LoVo (cell line): ENCODE measurements at regions not wholly inside any gene's neighbourhood (a gene's known extent, or its start where the extent isn't known, plus 50 kb on each side); places are given as distances from the start of the nearest gene placed in this dataset.

ENCODE experiments used
- DNase-seq: peaks from one replicate; pipeline ENCODE4 v3.0.0-alpha.2; 2016; ENCODE audit warnings: low spot score

DNA sequence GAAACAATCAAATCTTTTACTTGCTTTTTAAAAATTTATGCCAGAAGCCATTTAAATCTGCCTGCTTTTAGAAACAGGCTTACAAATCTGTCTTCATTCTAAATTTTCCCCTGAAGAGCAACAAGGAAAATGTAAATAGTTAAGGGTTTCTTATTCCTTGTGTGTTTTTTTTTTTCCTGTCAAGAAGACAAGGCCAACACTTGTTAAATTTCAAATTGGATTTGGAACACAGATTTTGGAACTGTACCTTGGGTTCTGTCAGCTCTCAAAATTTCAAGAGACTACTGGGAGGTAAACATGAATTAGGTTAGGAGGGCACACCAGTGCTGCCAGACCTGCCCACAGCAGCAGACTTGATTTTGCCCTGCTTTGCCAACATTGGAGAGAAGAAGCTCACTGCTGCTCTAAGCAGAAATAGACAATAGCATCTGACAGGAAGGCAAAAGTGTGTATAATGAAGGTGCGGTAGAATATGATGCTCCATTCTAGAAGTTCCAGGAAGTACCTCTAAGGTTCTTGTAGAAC, 121.7 kb downstream of the NHLRC3 start:
- no peak for DNase-seq

DNA sequence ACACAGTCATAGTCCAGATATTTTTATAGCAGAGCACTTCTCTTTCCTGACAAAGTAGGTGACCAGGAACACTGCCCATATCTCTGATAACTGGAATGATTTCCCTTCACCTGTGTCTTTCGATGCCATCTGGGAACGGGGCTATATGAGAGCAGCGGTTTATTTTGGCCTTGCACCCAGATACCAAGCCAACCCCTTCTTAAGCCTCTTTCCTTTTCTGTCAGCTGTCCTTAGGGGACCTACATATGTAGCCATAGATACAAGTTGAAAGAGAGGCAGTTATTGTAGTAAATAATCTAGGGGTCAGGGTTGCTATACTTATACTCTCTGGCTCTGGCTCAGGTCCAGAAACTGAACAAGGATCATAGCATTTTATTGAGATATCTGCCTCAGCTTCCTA, 128.8 kb downstream of the NHLRC3 start:
- DNase-seq: no peak

GRCh38 chr13:39170711-39171110, 132.5 kb downstream of the NHLRC3 start:
- no peak for DNase-seq

DNA sequence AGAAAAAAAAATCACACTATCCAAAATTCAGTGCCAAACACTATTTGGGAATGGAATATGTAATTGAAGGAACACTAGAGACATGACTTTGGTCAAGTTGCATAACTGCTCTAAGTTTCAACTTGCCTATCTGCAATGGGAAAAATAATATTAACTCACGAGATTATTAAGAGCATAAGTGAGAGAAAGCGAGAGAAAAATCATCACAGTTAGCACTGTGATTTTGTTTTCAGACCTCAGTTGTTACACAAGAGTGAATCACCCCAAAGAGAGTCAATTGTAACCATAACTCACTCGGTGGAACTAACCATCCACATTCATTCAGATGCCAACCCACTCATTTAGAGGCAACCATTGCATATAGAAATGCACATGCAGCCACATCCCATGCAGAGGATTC, 147.1 kb downstream of the NHLRC3 start:
- no peak for DNase-seq

DNA sequence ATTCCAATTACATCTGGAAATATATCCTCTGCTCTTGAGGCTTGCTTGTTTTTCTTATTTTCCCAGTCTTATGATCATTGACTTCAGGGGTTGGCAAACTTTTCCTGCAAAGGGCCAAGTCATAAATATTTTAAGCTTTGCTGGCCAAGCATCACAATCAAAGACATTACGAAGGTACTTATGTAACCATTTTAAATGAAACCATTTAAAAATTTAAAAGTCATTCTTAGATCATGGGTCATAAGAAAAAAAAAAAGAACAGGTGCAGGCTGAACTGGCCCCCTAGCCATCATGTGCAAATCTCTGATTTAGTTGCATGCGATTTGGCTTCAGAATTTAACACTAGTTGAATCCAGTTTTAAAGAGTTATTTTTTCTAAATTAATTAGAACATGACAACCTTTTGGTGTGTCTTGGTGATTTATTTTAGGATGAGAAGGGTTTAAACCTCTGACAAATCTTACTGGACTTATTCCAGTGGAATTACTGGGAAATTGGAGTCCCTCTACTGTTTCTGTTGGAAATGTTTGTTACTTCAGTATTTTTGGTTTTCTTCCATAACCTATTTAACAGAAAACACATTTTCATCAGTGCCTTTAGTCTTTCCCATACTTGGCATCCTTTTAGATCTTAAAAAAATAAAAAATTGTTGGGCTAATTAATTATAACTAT, 148.1 kb downstream of the NHLRC3 start:
- no peak for DNase-seq

- no peak for DNase-seq
Measured at GRCh38 chr13:39189778-39190177, 151.5 kb downstream of the NHLRC3 start.

- no peak for DNase-seq
Measured at GRCh38 chr13:39196965-39197646, 158.8 kb downstream of the NHLRC3 start.

DNA sequence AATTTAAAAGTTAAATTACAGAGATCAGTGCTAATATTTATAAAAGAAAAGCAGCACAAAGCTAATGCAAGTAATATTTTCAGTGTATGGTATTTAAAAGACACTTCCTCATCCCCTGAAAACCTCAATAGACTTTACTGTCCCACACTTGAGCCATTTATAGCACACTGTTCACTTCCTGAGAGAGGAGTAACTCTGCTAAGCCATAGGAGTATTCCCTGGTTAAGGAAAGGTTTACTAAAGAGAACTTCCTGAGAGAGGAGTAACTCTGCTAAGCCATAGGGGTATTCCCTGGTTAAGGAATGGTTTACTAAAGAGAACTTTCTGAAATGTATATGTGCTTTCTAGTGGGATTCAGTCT, 159.4 kb downstream of the NHLRC3 start:
- no peak for DNase-seq

DNA sequence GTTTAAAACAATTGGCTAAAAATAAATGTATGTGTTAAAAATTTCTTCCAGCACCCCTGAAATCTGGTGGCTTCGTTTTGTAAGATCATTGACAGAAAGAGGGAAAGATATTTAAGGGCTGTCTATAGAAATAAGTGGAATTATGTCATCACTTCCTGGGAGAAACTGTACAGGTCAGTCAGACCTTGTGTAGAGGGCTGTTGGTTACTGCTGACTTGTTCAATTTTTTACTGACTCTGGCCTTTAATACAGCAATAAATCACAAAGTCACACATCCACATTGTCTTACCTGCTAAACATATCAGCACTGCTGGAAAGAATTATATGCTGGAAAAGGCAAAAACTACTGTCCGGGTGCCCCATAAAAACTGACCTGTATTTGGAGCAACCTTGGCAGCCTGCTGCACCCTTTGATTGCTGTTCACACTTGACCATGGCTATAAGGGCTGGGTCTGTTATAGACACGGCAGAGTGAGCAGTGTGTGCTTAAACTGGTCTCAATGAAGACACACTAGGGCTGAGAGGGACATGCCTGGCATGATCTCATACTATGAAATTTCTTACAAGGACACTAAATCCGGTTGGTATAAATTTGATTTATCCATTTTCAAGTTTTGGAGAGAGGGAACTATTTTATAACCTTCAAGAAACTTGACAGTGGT, 162.1 kb downstream of the NHLRC3 start:
- no peak for DNase-seq

DNA sequence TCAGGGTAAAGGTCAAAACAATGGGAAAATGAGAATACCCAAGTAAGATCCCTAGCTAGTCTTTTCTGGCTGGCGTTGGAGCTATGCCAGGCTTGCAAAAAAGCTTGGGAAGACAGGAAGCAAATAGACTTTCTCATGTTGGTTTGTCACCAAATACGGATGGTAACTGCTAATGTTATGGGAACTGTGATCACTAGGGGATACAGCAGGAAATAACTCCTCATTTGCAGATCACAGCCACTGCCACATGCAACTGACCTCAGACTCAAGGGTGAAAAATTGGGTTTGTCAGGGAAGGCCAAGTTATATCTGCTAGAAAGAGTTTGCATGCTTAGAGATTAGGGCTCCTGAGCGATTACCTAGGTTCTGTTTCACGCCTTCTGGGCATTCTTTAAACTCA, 162.9 kb downstream of the NHLRC3 start:
- no peak for DNase-seq

DNA sequence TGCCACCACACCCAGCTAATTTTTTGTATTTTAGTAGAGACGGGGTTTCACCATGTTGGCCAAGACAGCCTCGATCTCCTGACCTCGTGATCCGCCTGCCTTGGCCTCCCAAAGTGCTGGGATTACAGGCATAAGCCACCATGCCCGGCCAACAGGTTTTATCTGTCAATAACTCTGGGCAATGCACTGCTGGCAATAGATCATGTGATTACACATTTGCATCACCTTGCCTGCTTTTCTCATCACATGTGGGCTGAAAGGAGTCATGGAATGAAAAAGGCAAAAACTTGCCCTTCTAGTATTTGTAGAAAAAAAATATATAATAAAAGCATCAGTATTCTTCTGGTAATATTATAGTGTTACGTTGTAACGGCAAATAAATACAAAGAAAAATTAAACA, 164.5 kb downstream of the NHLRC3 start:
- DNase-seq: no peak

DNA sequence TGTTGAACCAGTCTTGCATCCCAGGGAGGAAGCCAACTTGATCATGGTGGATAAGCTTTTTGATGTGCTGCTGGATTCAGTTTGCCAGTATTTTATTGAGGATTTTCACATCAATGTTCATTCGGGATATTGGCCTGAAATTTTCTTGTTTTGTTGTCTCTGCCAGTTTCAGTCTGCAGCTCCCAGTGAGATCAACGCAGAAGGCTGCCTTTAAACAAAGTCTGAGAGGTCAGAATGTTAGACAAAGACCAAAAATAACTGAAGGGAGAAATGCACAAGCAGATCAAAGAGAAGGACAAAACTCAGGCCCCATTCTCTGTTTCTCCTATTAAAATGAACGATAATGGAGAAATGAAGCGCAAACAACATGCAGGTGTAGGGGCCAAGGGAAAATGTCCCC, 170.4 kb downstream of the NHLRC3 start:
- DNase-seq: no peak

DNA sequence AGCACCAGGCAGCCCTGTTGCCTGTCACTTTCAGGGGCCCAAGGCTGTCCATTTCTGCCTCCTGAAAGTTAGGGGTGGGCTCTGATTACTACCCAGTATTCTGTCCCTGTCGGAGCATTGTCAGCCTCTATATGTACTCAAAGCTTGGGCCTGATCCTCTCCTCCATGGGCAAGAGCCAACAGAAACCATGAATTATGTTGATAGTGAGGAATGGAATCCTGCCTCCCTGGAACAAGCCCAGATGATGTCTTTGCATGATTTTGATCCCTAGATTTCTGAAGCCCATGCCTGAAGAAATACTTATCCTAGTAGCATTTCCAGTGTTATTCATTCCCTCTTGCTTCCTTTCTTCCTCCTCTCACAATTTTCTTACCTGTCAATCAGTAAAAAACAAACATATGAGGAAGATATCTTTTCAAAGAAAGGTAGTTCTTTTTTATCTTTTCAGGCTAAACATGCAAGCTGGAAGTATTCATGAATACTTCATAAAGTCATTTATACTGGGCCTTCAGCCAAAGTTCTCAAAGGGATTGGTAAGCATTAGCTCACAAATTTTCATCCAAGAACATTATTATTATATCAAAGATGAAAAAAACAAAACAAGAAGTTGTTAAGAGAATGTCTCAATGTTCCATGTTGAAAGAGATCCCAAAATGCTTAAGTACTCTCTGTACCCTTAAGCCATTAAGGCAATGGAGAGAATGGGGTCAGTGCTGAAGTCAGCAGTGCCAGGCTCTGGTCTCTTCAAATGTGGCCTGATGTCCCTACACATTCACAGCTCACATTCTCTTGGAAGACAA, 171.7 kb downstream of the NHLRC3 start:
- no peak for DNase-seq

- DNase-seq: no peak
Measured at GRCh38 chr13:39210961-39211534, 172.8 kb downstream of the NHLRC3 start.

- DNase-seq: no peak
Measured at GRCh38 chr13:39215971-39216370, 177.7 kb downstream of the NHLRC3 start.

DNA sequence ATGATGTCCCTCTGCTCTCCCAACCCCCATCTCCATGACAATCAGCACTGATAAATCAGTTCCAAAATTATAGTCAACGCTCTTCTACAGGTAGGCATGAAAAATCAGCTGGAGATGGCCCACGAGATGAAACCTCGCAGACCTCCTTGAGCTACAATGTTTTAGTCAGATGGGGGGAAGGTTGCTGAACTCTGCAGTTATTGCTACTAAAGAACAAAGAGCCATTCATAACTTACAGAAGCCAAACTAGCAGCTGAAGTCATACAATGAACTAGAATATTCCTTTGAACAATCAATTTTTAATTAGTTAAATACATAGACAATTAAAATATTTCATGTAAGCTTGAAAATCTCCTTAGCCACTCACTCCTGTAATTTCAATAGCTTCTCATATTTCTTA, 179.2 kb downstream of the NHLRC3 start:
- DNase-seq: no peak

GRCh38 chr13:39224671-39225240, 186.5 kb downstream of the NHLRC3 start:
- DNase-seq: no peak

- no peak for DNase-seq
Measured at GRCh38 chr13:39225860-39226259, 187.6 kb downstream of the NHLRC3 start.

DNA sequence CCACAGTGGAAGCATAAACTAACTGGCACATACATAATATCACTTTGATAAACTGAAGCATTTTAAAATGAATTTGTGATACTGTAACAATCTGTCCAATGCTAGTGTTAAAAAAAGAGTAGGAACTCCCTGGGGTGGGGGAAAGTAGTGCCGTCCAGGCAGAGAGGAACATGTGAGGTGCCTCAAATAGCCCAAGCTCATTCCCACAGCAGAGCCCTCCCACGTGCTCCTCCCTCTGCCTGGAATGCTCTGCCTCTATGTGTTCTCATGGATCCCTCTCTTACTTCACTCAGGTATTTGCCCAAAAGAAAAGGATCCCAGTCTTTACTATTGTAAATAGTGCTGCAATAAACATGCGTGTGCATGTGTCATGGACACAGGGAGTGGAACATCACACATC, 188.1 kb downstream of the NHLRC3 start:
- no peak for DNase-seq

DNA sequence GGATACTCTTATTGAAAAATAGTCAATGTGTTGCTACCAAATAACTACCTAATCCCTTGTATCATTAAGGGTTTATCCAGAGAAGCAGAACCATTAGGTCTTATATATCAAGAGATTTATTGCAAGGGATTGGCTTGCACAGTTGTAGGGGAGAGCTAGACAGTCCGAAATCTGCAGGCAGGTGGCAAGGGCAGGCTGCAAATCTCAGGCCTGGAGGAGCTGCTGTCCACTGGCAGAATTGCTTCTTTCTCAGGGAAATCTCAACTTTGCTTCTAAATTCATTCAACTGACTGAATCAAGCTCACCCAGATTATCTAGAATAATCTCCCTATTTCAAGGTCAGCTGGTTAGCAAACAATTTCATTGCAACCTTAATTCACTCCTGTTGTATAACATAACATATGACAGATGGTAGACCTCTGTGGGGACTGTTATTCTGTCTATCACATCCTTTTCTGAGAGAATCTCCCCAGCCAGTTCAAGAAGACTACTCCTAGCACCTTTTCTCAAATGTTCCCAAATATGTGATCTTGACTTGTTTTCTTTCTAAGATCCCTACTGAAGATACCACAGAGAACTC, 194.2 kb downstream of the NHLRC3 start:
- no peak for DNase-seq

- no peak for DNase-seq
Measured at GRCh38 chr13:39232999-39233398, 194.7 kb downstream of the NHLRC3 start.
